Activated T-helper 2 cell treated with anti-CD3 and anti-CD28 coated beads, Interferon-gamma antibody, Interleukin-2, Interleukin-4, amounts not matched to agents 10 μg/mL and 5 μg/mL and 100 μg/mL, durations not matched to agents 14 hours and 24 hours and 36 hours (primary cell): ENCODE measurements at regions not wholly inside any gene's neighbourhood (a gene's known extent, or its start where the extent isn't known, plus 50 kb on each side); places are given as distances from the start of the nearest gene placed in this dataset.

Experiments
- DNase-seq: peaks from one replicate; pipeline ENCODE4 v3.0.0; 2021; ENCODE audit warnings: low spot score
- H3K27ac Mint-ChIP-seq: one replicate; pipeline ENCODE4 v1.8.0; 2021; ENCODE audit warnings: mixed read lengths
- H3K27me3 Mint-ChIP-seq: one replicate; pipeline ENCODE4 v1.8.0; 2021; ENCODE audit warnings: low read depth, mixed read lengths
- H3K36me3 Mint-ChIP-seq: one replicate; pipeline ENCODE4 v1.8.0; 2021; ENCODE audit warnings: low read depth, mixed read lengths
- H3K4me1 Mint-ChIP-seq: one replicate; pipeline ENCODE4 v1.8.0; 2021; ENCODE audit warnings: low read depth, mixed read lengths
- H3K4me3 Mint-ChIP-seq: one replicate; pipeline ENCODE4 v1.8.0; 2021; ENCODE audit warnings: low read depth, mild to moderate bottlenecking, moderate library complexity, mixed read lengths
- H3K9me3 Mint-ChIP-seq: one replicate; pipeline ENCODE4 v1.8.0; 2021; ENCODE audit warnings: mixed read lengths
- intact Hi-C: fragments of 100-400 bp; cut with micrococcal nuclease; formaldehyde crosslinking; loops from one replicate; pipeline ENCODE4 v1.15.1; 2023

GRCh38 chr10:43944381-43945093 is 295.9 kb upstream of the ZNF32 start:
- Mint-ChIP-seq H3K27me3 (peaks cover 11% of the 10 kb centered on the region), H3K27ac (no peak overlapping the region), H3K4me3 (no peak overlapping the region), H3K36me3 (no peaks in the 10 kb centered on the region), H3K9me3 (no peaks in the 10 kb centered on the region), H3K4me1 (peaks cover 4% of the 10 kb centered on the region)
- peak; percentile 1 for DNase-seq
- intact Hi-C loops: no loop called here

- Mint-ChIP-seq H3K4me3 (no peak overlapping the region), H3K4me1 (peaks cover 4% of the 10 kb centered on the region), H3K27ac (no peak overlapping the region), H3K9me3 (no peaks in the 10 kb centered on the region), H3K36me3 (no peaks in the 10 kb centered on the region), H3K27me3 (peaks cover 11% of the 10 kb centered on the region)
- peak; percentile 4 for DNase-seq
- intact Hi-C loops: no loop called here
Observed at GRCh38 chr10:43943818-43944360, 295.2 kb upstream of the ZNF32 start.

GRCh38 chr10:43943119-43943817 is 294.6 kb upstream of the ZNF32 start:
- intact Hi-C loops: no loop called here
- H3K4me1 Mint-ChIP-seq: peaks cover 4% of the 10 kb centered on the region
- H3K27me3 Mint-ChIP-seq: peaks cover 11% of the 10 kb centered on the region
- H3K27ac Mint-ChIP-seq: no peak overlapping the region
- H3K36me3 Mint-ChIP-seq: no peaks in the 10 kb centered on the region
- DNase-seq: peak; percentile 2
- H3K4me3 Mint-ChIP-seq: no peak overlapping the region
- no peaks in the 10 kb centered on the region for H3K9me3 Mint-ChIP-seq

GRCh38 chr10:43942096-43942850 is 293.6 kb upstream of the ZNF32 start:
- Mint-ChIP-seq H3K9me3 (no peaks in the 10 kb centered on the region), H3K4me1 (peaks cover 4% of the 10 kb centered on the region), H3K36me3 (no peaks in the 10 kb centered on the region), H3K27me3 (peaks cover 8% of the 10 kb centered on the region), H3K4me3 (no peak overlapping the region), H3K27ac (no peak overlapping the region)
- intact Hi-C loops: no loop called here
- DNase-seq: peak; percentile 2

- no peak overlapping the region for H3K4me3 Mint-ChIP-seq
- peaks cover 4% of the 10 kb centered on the region for H3K4me1 Mint-ChIP-seq
- H3K27ac Mint-ChIP-seq: no peak overlapping the region
- H3K9me3 Mint-ChIP-seq: no peaks in the 10 kb centered on the region
- no peaks in the 10 kb centered on the region for H3K36me3 Mint-ChIP-seq
- peak; percentile 4 for DNase-seq
- intact Hi-C loops: no loop called here
- peaks cover 8% of the 10 kb centered on the region for H3K27me3 Mint-ChIP-seq
Observed at GRCh38 chr10:43940898-43941837, 292.5 kb upstream of the ZNF32 start.

GRCh38 chr10:43939939-43940820 is 291.5 kb upstream of the ZNF32 start:
- peak; percentile 0 for DNase-seq
- Mint-ChIP-seq H3K4me3 (no peak overlapping the region), H3K4me1 (peaks cover 4% of the 10 kb centered on the region), H3K27ac (no peak overlapping the region), H3K36me3 (no peaks in the 10 kb centered on the region), H3K27me3 (peaks cover 8% of the 10 kb centered on the region), H3K9me3 (no peaks in the 10 kb centered on the region)
- intact Hi-C loops: no loop called here

- no peaks in the 10 kb centered on the region for H3K36me3 Mint-ChIP-seq
- intact Hi-C loops: no loop called here
Observed at GRCh38 chr10:43939389-43939938, 290.8 kb upstream of the ZNF32 start.

GRCh38 chr10:43938810-43939209 is 290.1 kb upstream of the ZNF32 start:
- H3K27me3 Mint-ChIP-seq: peaks cover 11% of the 10 kb centered on the region
- no peak overlapping the region for H3K27ac Mint-ChIP-seq
- intact Hi-C loops: no loop called here
- peak; percentile 1 for DNase-seq
- no peaks in the 10 kb centered on the region for H3K9me3 Mint-ChIP-seq
- peaks cover 4% of the 10 kb centered on the region for H3K4me1 Mint-ChIP-seq
- no peaks in the 10 kb centered on the region for H3K36me3 Mint-ChIP-seq
- H3K4me3 Mint-ChIP-seq: no peak overlapping the region

More at GRCh38 chr10:43939389-43939938, 290.8 kb upstream of the ZNF32 start:
- peak; percentile 4 for DNase-seq
- H3K4me3 Mint-ChIP-seq: no peak overlapping the region
- H3K27me3 Mint-ChIP-seq: peaks cover 8% of the 10 kb centered on the region
- H3K4me1 Mint-ChIP-seq: peaks cover 4% of the 10 kb centered on the region
- no peaks in the 10 kb centered on the region for H3K9me3 Mint-ChIP-seq
- no peak overlapping the region for H3K27ac Mint-ChIP-seq

- peaks cover 3% of the 10 kb centered on the region for H3K27me3 Mint-ChIP-seq
- no peak for DNase-seq
- no peaks in the 10 kb centered on the region for H3K9me3 Mint-ChIP-seq
- no peak overlapping the region for H3K4me3 Mint-ChIP-seq
- H3K36me3 Mint-ChIP-seq: no peaks in the 10 kb centered on the region
- H3K4me1 Mint-ChIP-seq: no peaks in the 10 kb centered on the region
- no peak overlapping the region for H3K27ac Mint-ChIP-seq
- intact Hi-C loops: no loop called here
Observed at GRCh38 chr10:43931308-43931930, 282.7 kb upstream of the ZNF32 start.

- no peaks in the 10 kb centered on the region for H3K9me3 Mint-ChIP-seq
- intact Hi-C loops: no loop called here
- H3K4me1 Mint-ChIP-seq: no peaks in the 10 kb centered on the region
- no peak for DNase-seq
- H3K27ac Mint-ChIP-seq: no peak overlapping the region
- H3K36me3 Mint-ChIP-seq: no peaks in the 10 kb centered on the region
- H3K27me3 Mint-ChIP-seq: peaks cover 3% of the 10 kb centered on the region
- no peak overlapping the region for H3K4me3 Mint-ChIP-seq
Observed at GRCh38 chr10:43930777-43931176, 282.1 kb upstream of the ZNF32 start.

- Mint-ChIP-seq H3K9me3 (no peaks in the 10 kb centered on the region), H3K4me3 (no peak overlapping the region), H3K4me1 (no peaks in the 10 kb centered on the region), H3K36me3 (no peaks in the 10 kb centered on the region), H3K27me3 (peaks cover 3% of the 10 kb centered on the region), H3K27ac (no peak overlapping the region)
- DNase-seq: no peak
- intact Hi-C loops: no loop called here
Observed at GRCh38 chr10:43930243-43930642, 281.6 kb upstream of the ZNF32 start.
